Heart left ventricle (tissue), 13 donors: ENCODE measurements at regions not wholly inside any gene's neighbourhood (a gene's known extent, or its start where the extent isn't known, plus 50 kb on each side); places are given as distances from the start of the nearest gene placed in this dataset.

Experiments
- POLR2A ChIP-seq, 2 donors: fragments of 450-650 bp; IDR thresholded peaks; one replicate each; pipeline ENCODE4 v1.6.1; 2017; ENCODE audit warnings: antibody characterized with exemption in 2 of 2, mild to moderate bottlenecking in 2 of 2, moderate library complexity in 2 of 2
- TF ChIP-seq, protein P1 (sequence below), 12 donors: fragments of 200-600 bp; sonication (generic) in 4 of 12; IDR thresholded peaks; one replicate each; pipeline versions ENCODE4 v1.5.0 to v1.8.0; 2018 to 2022; ENCODE audit warnings: antibody characterized with exemption in 12 of 12, mild to moderate bottlenecking in 5 of 12
- donor health status: ischemic (EF 13 %, LVEDD 7.1; RV severe dilation, severe dysfunction).
- donor health status: DM: no; HTN: yes; CAD: no.
- donor health status: DM: no; HTN: no; CAD: no.
- donor health status: ischemic (EF 25% LVEDD 6.9; RV normal size, moderate dysfunction).
- donor health status: ischemic (EF 25% LVEDD 5.7; RV mildly dilated, moderate dysfunction).
- donor health status: ischemic (EF 35%, LVEDD 5.7; RV mildly dilated, moderate dysfunction).
- donor health status: nonischemic (EF 11% LVEDD 7.7; RV severe dilation, severe dysfunction).
- donor health status: DM: yes; HTN: yes; CAD: no.
- donor health status: PGD.
- donor health status: ischemic (EF 29% LVEDD 5.4; RV normal size, mild dysfunction).
- donor health status: nonischemic (EF 23%, LVEDD 6.1; RV moderate dilation, normal function).

DNA sequence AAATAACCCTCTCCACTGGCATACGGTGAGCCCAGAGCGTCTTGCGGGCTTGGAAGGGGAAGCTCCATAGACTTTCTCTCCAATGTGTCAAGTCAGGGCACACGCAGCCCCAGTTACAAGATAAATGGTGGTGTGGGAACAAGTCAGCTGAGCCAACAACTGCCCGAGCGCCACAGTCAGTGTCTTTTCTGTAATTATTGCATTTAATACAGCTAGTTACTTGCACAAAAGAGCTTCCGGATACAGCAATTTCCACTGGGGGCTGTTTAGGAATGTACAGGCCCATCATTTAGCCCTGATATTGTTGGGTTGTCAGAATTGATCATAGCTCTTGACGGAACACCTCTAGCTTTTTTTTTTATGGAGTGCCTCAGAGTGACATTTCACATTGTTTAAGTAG lies 193.5 kb upstream of the SP8 start:
- TF ChIP-seq, protein P1, sequence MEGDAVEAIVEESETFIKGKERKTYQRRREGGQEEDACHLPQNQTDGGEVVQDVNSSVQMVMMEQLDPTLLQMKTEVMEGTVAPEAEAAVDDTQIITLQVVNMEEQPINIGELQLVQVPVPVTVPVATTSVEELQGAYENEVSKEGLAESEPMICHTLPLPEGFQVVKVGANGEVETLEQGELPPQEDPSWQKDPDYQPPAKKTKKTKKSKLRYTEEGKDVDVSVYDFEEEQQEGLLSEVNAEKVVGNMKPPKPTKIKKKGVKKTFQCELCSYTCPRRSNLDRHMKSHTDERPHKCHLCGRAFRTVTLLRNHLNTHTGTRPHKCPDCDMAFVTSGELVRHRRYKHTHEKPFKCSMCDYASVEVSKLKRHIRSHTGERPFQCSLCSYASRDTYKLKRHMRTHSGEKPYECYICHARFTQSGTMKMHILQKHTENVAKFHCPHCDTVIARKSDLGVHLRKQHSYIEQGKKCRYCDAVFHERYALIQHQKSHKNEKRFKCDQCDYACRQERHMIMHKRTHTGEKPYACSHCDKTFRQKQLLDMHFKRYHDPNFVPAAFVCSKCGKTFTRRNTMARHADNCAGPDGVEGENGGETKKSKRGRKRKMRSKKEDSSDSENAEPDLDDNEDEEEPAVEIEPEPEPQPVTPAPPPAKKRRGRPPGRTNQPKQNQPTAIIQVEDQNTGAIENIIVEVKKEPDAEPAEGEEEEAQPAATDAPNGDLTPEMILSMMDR (IDR thresholded peaks at IDR 0.05): no peak
- no peak for TF ChIP-seq POLR2A (IDR thresholded peaks at IDR 0.05)
